ENCODE measurements at regions not wholly inside any gene's neighbourhood (a gene's known extent, or its start where the extent isn't known, plus 50 kb on each side); places are given as distances from the start of the nearest gene placed in this dataset.

DNA sequence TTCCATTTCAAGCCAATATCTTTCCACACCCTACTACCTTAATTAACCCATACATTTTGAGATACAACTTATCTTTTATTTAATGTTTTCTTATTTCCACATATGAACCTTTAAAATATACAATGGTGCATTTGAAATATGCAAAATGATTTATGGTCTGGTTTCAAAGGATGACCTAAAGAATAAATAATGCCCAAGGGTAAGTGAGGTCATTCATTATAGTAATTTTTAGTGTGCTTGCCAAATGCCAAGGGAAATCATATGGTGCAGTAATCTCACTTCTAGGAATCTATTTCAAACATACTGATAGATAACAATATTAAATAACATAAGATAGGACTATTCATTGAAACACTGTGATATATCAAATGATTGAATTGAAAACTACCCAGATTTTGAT, 1055.4 kb downstream of the AGBL1 start:
- no peak for FAIRE-seq

GRCh38 chr15:87133704-87134103, 1054.0 kb downstream of the AGBL1 start:
- no peak for FAIRE-seq

- no peak for FAIRE-seq
Observed at GRCh38 chr15:87131067-87131466, 1051.4 kb downstream of the AGBL1 start.

DNA sequence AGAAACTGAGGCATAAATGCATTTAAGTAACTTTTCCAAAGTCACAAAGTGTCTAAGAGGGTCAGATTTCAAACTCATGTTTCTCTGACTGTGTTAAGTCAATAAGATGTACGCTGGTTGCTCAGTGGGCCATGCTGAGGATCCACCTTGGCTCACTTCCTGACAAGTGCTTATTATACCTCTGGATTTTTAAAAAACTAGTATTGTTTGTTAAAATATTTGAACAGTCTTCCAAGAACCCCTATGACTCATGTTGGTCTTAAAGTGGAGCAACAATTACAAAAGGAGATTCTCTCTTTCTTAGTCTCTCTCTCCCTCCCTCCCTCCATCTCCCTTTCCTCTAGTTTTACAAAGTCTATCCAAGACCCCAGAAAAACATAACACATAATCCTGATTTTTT, 1050.2 kb downstream of the AGBL1 start:
- no peak for FAIRE-seq

DNA sequence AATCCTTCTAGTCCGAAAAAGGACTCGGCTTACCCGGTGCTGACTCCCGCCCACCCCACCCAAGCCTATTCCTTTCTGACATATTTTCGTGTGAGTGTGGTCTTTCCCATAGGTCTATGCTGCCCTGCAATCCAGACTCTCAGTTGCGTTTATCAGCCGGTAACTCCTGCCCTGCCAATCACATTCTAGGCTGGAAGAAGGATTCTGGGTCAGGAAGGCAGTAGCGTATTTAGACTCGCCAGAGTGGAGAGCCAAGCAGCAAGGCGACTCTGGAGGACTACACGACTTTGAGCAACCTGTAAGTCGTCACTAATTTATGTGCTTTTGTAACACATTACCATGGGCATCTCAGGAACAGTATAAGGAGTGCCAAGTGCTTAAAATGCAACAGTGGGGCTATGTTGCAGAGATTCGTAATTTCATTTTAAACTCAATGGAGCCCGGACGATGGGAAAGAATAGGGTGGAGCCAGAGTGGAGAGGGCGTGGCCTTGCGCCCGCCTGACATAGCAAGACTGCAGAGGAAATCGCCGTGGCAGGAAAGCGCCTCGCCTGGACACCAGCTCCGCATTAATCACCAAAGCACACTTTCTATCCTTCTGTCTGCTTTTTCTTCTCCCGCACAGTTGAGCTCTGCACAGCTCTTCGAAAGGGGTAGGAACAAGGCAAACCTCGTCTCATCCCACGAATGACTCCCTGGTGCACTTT, 1044.2 kb downstream of the AGBL1 start:
- FAIRE-seq = no peak

GRCh38 chr15:87121336-87121735, 1041.7 kb downstream of the AGBL1 start:
- FAIRE-seq = no peak

- FAIRE-seq = no peak
Observed at GRCh38 chr15:87120555-87120954, 1040.9 kb downstream of the AGBL1 start.

- no peak for FAIRE-seq
Observed at GRCh38 chr15:87118846-87119245, 1039.2 kb downstream of the AGBL1 start.

DNA sequence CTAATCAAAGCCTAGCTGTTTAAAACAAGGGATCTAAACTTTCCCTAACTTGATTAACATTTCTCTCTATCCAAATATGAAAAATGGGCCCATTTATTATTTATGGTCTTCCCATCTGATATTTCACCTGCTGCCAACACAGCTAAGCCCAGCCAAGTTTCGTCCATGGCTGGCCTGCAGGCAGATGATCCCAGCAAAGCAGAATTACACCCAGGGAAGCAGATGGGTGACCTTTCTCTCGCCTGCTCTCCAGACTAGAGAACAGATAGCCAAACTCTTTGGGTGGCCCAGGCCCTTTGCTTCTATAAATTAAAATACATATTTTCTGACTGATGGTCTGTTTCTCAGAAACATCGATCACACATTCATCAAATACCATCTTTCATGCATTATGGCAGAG, 1038.8 kb downstream of the AGBL1 start:
- FAIRE-seq = no peak

DNA sequence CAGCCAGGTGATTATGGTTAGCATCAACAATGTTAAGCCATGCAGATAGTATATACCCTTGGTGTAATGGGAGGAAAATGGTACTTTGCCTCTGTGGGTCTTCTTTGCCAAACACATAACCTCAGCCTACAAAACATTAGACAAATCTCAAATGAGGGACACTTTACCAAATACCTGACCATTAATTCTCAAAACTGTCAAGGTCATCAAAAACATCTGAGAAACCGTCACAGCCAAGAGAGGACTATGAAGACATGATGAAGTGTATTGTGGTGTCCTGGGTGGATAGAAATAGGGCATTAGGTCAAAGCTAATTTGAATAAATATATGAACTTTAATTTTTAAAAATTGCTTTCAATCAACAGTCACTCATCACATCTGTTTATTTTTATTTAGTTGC, 1036.1 kb downstream of the AGBL1 start:
- FAIRE-seq = no peak

GRCh38 chr15:87099916-87100315, 1020.2 kb downstream of the AGBL1 start:
- no peak for FAIRE-seq

GRCh38 chr15:87089551-87089950, 1009.9 kb downstream of the AGBL1 start:
- FAIRE-seq = no peak

- FAIRE-seq = no peak
Observed at GRCh38 chr15:87083201-87083600, 1003.5 kb downstream of the AGBL1 start.

- FAIRE-seq = no peak
Observed at GRCh38 chr15:87082581-87082980, 1002.9 kb downstream of the AGBL1 start.

DNA sequence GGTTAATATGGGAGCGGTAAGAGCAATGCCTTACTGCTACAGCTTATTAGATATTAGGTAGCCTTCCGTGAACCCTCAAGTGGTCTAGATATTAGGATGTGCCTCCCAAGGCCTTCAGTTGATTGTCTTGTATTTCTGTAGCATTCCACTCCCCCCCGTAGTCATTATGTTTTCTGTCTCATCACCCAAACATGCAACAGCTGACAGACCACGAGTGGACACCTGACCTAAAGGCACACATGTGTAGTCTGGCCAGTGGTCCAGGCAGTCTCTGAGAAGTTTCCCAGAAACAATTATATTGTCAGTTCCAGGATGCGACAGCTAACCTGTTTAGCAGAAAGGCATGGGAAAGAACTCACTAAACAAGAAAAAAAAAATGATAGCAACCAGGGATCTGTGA, 1000.9 kb downstream of the AGBL1 start:
- no peak for FAIRE-seq

All from endometrium (tissue), 2 donors.